ENCODE measurements at regions not wholly inside any gene's neighbourhood (a gene's known extent, or its start where the extent isn't known, plus 50 kb on each side); places are given as distances from the start of the nearest gene placed in this dataset.
"Not testable (repeated sequence)": the region's sequence is repeated elsewhere in the genome, so short reads cannot be mapped to it uniquely, and the experiment has no call there.

- peak; percentile 5 for DNase-seq
Observed at GRCh38 chr12:46084666-46085631, 94.6 kb upstream of the SCAF11 start.

GRCh38 chr12:46082490-46083200, 92.3 kb upstream of the SCAF11 start:
- DNase-seq, result no peak

- DNase-seq, result no peak
Observed at GRCh38 chr12:46073321-46073720, 82.9 kb upstream of the SCAF11 start.

GRCh38 chr12:46071769-46072624, 81.6 kb upstream of the SCAF11 start:
- peak; percentile 67 for DNase-seq

- DNase-seq, result no peak
Observed at GRCh38 chr12:46071335-46071734, 81.0 kb upstream of the SCAF11 start.

- DNase-seq, result no peak
Observed at GRCh38 chr12:46067094-46067493, 76.7 kb upstream of the SCAF11 start.

GRCh38 chr12:46065412-46066166, 75.2 kb upstream of the SCAF11 start:
- no peak for DNase-seq

- no peak for DNase-seq
Observed at GRCh38 chr12:46064548-46064947, 74.2 kb upstream of the SCAF11 start.

GRCh38 chr12:46058697-46059096, 68.3 kb upstream of the SCAF11 start:
- DNase-seq, result not testable (repeated sequence)

- DNase-seq, result no peak
Observed at GRCh38 chr12:46050805-46051204, 60.4 kb upstream of the SCAF11 start.

- no peak for DNase-seq
Observed at GRCh38 chr12:46049665-46050064, 59.3 kb upstream of the SCAF11 start.

GRCh38 chr12:46046436-46046835, 56.1 kb upstream of the SCAF11 start:
- DNase-seq, result no peak

- DNase-seq, result no peak
Observed at GRCh38 chr12:46043972-46044520, 53.7 kb upstream of the SCAF11 start.

All from fibroblast of skin of right biceps (primary cell).